ENCODE measurements at regions not wholly inside any gene's neighbourhood (a gene's known extent, or its start where the extent isn't known, plus 50 kb on each side); places are given as distances from the start of the nearest gene placed in this dataset.

- TF ChIP-seq, protein P1, sequence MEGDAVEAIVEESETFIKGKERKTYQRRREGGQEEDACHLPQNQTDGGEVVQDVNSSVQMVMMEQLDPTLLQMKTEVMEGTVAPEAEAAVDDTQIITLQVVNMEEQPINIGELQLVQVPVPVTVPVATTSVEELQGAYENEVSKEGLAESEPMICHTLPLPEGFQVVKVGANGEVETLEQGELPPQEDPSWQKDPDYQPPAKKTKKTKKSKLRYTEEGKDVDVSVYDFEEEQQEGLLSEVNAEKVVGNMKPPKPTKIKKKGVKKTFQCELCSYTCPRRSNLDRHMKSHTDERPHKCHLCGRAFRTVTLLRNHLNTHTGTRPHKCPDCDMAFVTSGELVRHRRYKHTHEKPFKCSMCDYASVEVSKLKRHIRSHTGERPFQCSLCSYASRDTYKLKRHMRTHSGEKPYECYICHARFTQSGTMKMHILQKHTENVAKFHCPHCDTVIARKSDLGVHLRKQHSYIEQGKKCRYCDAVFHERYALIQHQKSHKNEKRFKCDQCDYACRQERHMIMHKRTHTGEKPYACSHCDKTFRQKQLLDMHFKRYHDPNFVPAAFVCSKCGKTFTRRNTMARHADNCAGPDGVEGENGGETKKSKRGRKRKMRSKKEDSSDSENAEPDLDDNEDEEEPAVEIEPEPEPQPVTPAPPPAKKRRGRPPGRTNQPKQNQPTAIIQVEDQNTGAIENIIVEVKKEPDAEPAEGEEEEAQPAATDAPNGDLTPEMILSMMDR (IDR thresholded peaks at IDR 0.05) = no peak
- no peak for TF ChIP-seq POLR2A (IDR thresholded peaks at IDR 0.05)
Observed at GRCh38 chr3:174749143-174749542, 110.0 kb upstream of the NAALADL2 start.

Data from esophagus squamous epithelium (tissue), 4 donors.